IPS DF 4.7 (cell line): ENCODE measurements at regions not wholly inside any gene's neighbourhood (a gene's known extent, or its start where the extent isn't known, plus 50 kb on each side); places are given as distances from the start of the nearest gene placed in this dataset.

ENCODE experiments used
- DNase-seq: peaks from one replicate; pipeline ENCODE4 v3.0.0-alpha.2; 2013; ENCODE audit warnings: low spot score; ENCODE audit errors: extremely low read depth

GRCh38 chr21:16468184-16468583, 738.4 kb downstream of the USP25 start:
- DNase-seq = no peak

- DNase-seq = no peak
These were observed 744.2 kb downstream of the USP25 start for GRCh38 chr21:16473988-16474387.

- no peak for DNase-seq
These were observed 746.5 kb downstream of the USP25 start for GRCh38 chr21:16476056-16476825.

DNA sequence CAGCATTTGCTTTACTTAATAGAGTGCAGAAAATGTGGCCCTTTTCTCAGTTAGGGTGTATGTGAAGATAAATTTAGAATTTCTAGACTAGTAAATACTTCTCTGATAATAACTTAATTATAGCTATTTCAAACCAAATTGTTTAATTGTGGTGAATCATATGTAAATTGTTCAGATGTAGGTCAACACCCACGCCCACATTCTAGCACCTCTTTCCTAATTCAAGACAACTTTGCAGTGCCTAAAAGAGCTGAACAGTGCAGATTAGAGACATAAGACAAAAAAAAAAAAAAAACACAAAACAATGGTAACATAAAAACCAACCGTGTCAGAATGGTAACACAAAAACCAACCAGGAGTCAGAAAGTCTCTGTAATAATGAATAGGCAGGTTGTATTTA, 758.3 kb downstream of the USP25 start:
- DNase-seq = no peak

- no peak for DNase-seq
These were observed 762.6 kb downstream of the USP25 start for GRCh38 chr21:16492356-16492755.

GRCh38 chr21:16492892-16493291, 763.1 kb downstream of the USP25 start:
- no peak for DNase-seq

DNA sequence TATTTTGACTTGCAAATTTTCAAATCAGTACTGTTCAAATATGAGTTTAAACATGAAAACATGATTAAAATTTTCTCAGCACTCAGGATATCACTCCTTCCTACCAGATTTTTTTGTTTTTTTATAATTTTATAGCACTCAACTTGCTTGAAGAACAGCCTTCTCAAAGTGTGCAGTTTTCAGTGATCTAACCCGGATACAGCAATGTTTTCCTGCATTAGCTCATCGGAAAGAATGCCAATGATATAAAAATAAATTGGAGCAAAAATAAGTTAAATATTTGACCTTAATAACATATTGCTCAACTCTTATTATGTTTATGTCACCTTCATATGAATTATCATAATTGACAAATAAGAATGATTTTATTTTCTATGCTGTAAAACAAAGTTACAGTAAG, 766.8 kb downstream of the USP25 start:
- DNase-seq = no peak

DNA sequence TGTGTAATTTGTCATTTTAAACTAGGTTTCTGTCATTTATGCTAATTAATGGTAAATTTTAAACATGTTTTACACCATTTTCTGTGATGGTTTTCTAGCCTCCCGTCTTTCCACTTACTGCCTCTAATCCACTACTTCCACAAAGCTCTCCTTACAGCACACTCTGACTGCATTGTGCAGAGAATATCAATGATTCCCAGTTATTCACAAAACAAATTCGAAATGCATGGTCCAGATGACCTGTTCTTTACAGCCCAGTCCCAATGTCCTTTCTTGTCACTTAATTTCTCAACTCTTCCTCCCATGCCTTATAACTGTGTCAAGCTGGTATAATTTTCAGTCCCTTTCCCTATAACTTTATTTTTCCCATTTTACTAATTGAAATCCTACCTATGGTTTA, 770.5 kb downstream of the USP25 start:
- DNase-seq = no peak

DNA sequence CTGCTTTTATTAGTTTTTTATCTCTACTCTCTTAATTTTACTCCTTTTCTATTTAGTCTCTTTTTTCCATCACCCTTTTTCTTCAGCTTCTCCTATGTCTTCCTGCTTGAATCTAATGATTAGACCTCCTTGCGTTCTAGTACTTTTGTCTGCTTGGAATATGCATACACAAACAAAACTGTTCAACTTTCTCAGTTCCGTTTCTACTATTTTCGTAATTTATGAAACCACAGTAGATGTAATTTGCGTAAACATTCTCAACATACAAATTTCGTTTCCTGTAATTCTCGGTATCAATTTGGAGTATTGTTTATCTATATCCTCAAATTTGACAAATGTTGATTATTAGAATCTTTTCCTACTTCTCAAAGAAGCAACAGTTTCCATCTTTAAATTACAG, 772.5 kb downstream of the USP25 start:
- DNase-seq = no peak

GRCh38 chr21:16502897-16503296, 773.1 kb downstream of the USP25 start:
- no peak for DNase-seq

- DNase-seq = no peak
These were observed 774.5 kb downstream of the USP25 start for GRCh38 chr21:16504281-16504680.

GRCh38 chr21:16504766-16505165, 775.0 kb downstream of the USP25 start:
- DNase-seq = no peak

DNA sequence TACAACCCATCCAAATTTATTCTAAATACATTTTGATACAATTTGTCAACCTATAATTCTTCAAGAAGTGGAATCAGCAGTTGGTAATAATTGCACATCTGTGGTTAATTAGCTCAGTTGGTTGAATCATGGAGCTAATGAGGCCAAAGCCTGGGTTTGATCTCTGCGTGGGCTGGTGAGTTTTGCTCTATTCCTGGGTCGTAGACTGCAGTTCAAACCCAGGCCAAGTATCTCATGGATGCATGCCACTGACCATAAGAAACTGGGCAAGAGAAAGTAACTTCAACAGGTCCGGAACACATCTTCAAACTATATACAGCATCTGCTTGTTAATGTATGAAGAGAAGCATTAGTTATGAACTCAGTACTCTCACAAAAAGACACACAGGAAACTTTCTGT, 779.7 kb downstream of the USP25 start:
- DNase-seq = no peak

DNA sequence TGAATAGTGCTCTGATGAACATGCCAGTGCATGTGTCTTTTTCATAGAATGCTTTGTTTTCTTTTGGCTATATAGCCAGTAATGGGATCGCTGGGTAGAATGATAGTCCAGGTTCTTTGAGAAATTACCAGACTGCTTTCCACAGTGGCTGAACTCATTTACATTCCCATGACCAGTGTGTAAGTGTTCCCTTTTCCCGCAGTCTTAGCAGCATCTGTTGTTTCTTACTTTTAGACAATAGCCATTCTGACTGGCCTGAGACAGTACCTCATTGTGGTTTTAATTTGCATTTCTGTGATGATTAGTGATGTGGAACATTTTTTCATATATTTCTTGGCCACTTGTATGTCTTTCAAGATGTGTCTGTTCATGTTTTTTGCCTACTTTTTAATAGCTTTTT, 784.5 kb downstream of the USP25 start:
- DNase-seq = no peak

GRCh38 chr21:16517383-16517782, 787.6 kb downstream of the USP25 start:
- DNase-seq = no peak

DNA sequence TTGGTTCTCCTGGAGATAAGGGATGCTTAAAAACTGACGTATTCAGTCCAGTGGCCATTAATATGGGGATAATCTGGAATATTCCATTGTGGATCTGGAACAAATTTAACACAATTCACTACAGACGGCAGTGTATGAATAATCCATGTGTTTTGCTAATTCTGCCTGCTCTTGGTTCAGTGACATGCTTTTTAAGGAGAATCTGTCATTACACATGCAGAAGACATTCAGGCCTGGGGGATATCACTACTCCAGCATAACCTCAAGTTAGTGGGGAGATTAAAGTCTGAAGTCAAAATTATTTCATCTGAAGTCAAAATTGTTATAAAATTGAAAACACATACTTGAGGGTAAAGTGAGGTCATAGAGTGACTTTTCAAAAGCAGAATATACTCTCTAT, 789.3 kb downstream of the USP25 start:
- no peak for DNase-seq

DNA sequence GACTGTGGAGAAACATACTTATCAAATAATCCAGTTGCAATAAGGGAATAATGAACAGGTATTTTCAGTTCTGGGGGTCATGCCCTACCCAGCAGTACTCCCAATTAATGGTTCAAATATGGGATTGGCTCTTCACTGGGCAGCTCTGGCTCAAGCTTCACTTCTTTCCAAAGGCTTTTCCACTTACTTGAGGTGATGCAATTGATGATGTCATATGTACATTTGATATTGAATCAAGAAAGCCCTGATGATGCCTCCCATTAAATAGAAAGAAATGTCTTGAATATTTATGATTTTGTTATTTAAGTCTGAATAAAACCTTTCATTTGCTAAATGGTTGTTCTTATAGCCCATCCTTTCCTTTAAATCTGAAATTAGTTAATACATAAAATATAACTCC, 789.9 kb downstream of the USP25 start:
- no peak for DNase-seq

DNA sequence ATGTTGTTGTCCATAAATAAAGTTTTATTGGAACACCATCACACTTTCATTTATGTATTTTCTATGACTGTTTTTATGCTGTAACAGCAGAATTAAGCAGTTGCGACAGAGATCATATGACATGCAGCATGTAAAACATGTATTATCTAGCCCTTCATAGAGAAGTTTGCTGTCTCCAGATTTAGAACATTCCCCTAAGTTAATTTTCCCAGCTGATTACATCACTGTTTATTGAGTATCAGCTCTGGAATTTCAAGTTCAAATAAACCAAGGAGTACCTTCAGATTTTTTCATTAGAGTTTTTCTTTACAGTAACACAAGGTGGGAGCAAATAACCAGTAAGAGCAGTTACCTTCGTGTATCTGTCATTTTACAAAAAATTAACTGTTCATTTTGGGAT, 792.8 kb downstream of the USP25 start:
- DNase-seq = no peak

DNA sequence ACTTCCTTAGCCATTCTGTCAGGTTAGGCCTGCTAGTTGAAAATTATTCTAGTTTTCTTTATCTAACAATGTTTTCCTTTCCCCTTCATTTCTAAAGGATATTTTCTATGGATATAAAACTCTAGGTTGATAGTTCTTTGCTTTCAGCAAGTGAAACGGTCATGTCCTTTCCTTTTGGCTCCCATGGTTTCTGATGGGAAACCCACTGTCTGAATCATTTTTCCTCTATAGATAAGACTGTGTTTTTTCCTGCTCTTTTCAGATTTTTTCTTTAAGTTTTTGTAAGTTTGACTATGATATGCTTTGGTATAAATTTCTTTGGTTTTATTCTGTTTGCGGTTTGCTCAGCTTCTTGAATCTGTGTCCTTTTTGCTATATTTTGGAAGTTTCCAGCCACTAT, 800.9 kb downstream of the USP25 start:
- DNase-seq = no peak

- no peak for DNase-seq
These were observed 803.1 kb downstream of the USP25 start for GRCh38 chr21:16532840-16533239.

GRCh38 chr21:16533692-16534407, 804.1 kb downstream of the USP25 start:
- no peak for DNase-seq

GRCh38 chr21:16534408-16535101, 804.8 kb downstream of the USP25 start:
- DNase-seq = no peak

- DNase-seq = no peak
These were observed 805.3 kb downstream of the USP25 start for GRCh38 chr21:16535102-16535422.
